Pons (tissue), 1 donor: ENCODE measurements at regions not wholly inside any gene's neighbourhood (a gene's known extent, or its start where the extent isn't known, plus 50 kb on each side); places are given as distances from the start of the nearest gene placed in this dataset.
"Not testable (repeated sequence)": the region's sequence is repeated elsewhere in the genome, so short reads cannot be mapped to it uniquely, and the experiment has no call there.

Experiments
- DNase-seq: peaks from one replicate; pipeline ENCODE4 v3.0.0-alpha.2; 2016; ENCODE audit warnings: low spot score

GRCh38 chr11:82533628-82534327 is 199.9 kb downstream of the FAM181B start:
- no peak for DNase-seq

GRCh38 chr11:82529936-82530335 is 203.7 kb downstream of the FAM181B start:
- DNase-seq, result no peak

GRCh38 chr11:82527081-82527584 is 206.5 kb downstream of the FAM181B start:
- no peak for DNase-seq

GRCh38 chr11:82523141-82523540 is 210.5 kb downstream of the FAM181B start:
- peak; percentile 68 for DNase-seq

- DNase-seq, result peak; percentile 91
Measured at GRCh38 chr11:82521427-82521826, 212.2 kb downstream of the FAM181B start.

- DNase-seq, result no peak
Measured at GRCh38 chr11:82507288-82507687, 226.4 kb downstream of the FAM181B start.

- DNase-seq, result no peak
Measured at GRCh38 chr11:82505379-82505778, 228.3 kb downstream of the FAM181B start.

- not testable (repeated sequence) for DNase-seq
Measured at GRCh38 chr11:82501174-82501573, 232.5 kb downstream of the FAM181B start.

- peak; percentile 15 for DNase-seq
Measured at GRCh38 chr11:82494988-82495432, 238.7 kb downstream of the FAM181B start.

GRCh38 chr11:82474876-82475275 is 258.8 kb downstream of the FAM181B start:
- DNase-seq, result no peak

- no peak for DNase-seq
Measured at GRCh38 chr11:82465481-82465880, 268.2 kb downstream of the FAM181B start.

GRCh38 chr11:82462608-82463242 is 270.9 kb downstream of the FAM181B start:
- DNase-seq, result no peak

GRCh38 chr11:82458761-82459160 is 274.9 kb downstream of the FAM181B start:
- DNase-seq, result no peak

GRCh38 chr11:82458147-82458546 is 275.5 kb downstream of the FAM181B start:
- no peak for DNase-seq

GRCh38 chr11:82450996-82451395 is 282.7 kb downstream of the FAM181B start:
- DNase-seq, result no peak

GRCh38 chr11:82406611-82407010 is 327.1 kb downstream of the FAM181B start:
- DNase-seq, result peak; percentile 47

GRCh38 chr11:82405421-82405820 is 328.2 kb downstream of the FAM181B start:
- no peak for DNase-seq

GRCh38 chr11:82404981-82405380 is 328.7 kb downstream of the FAM181B start:
- no peak for DNase-seq

GRCh38 chr11:82403640-82404305 is 329.9 kb downstream of the FAM181B start:
- DNase-seq, result no peak

GRCh38 chr11:82398300-82398815 is 335.3 kb downstream of the FAM181B start:
- DNase-seq, result peak; percentile 84

GRCh38 chr11:82396639-82397038 is 337.0 kb downstream of the FAM181B start:
- not testable (repeated sequence) for DNase-seq

- no peak for DNase-seq
Measured at GRCh38 chr11:82384308-82384707, 349.4 kb downstream of the FAM181B start.
